ENCODE measurements at regions not wholly inside any gene's neighbourhood (a gene's known extent, or its start where the extent isn't known, plus 50 kb on each side); places are given as distances from the start of the nearest gene placed in this dataset.

GRCh38 chr20:55881204-55881603 lies 124.1 kb downstream of the CBLN4 start:
- no peak for DNase-seq (ENCODE audit: low read depth)
- TF ChIP-seq MYC (IDR thresholded peaks at IDR 0.05; ENCODE audit: low read depth, low read length): no peak
- no peak for TF ChIP-seq CTCF (IDR thresholded peaks at IDR 0.05; ENCODE audit: low read depth, low read length)
- TF ChIP-seq, protein P1, sequence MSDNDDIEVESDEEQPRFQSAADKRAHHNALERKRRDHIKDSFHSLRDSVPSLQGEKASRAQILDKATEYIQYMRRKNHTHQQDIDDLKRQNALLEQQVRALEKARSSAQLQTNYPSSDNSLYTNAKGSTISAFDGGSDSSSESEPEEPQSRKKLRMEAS (IDR thresholded peaks at IDR 0.05; ENCODE audit: low read depth, low read length): no peak
- TF ChIP-seq POLR2A (IDR thresholded peaks at IDR 0.05; ENCODE audit: extremely low read depth, insufficient read length): no peak

GRCh38 chr20:55880361-55880760 lies 125.0 kb downstream of the CBLN4 start:
- TF ChIP-seq MYC (IDR thresholded peaks at IDR 0.05; ENCODE audit: low read depth, low read length): no peak
- TF ChIP-seq CTCF (IDR thresholded peaks at IDR 0.05; ENCODE audit: low read depth, low read length): no peak
- no peak for TF ChIP-seq POLR2A (IDR thresholded peaks at IDR 0.05; ENCODE audit: extremely low read depth, insufficient read length)
- TF ChIP-seq, protein P1 (IDR thresholded peaks at IDR 0.05; ENCODE audit: low read depth, low read length): no peak
- no peak for DNase-seq (ENCODE audit: low read depth)
- no peak overlapping the region for H3K4me3 ChIP-seq (ENCODE audit: low read depth, low read length)

More at GRCh38 chr20:55881204-55881603, 124.1 kb downstream of the CBLN4 start:
- no peak overlapping the region for H3K4me3 ChIP-seq (ENCODE audit: low read depth, low read length)

- no peak overlapping the region for H3K4me3 ChIP-seq (ENCODE audit: low read depth, low read length)
- DNase-seq (ENCODE audit: low read depth): no peak
- TF ChIP-seq MYC (IDR thresholded peaks at IDR 0.05; ENCODE audit: low read depth, low read length) (no peak), POLR2A (IDR thresholded peaks at IDR 0.05; ENCODE audit: extremely low read depth, insufficient read length) (no peak), CTCF (IDR thresholded peaks at IDR 0.05; ENCODE audit: low read depth, low read length) (no peak)
- TF ChIP-seq, protein P1 (IDR thresholded peaks at IDR 0.05; ENCODE audit: low read depth, low read length): no peak
Measured at GRCh38 chr20:55855052-55855451, 150.3 kb downstream of the CBLN4 start.

- no peak overlapping the region for H3K4me3 ChIP-seq (ENCODE audit: low read depth, low read length)
- no peak for DNase-seq (ENCODE audit: low read depth)
- no peak for TF ChIP-seq MYC (IDR thresholded peaks at IDR 0.05; ENCODE audit: low read depth, low read length)
- no peak for TF ChIP-seq CTCF (IDR thresholded peaks at IDR 0.05; ENCODE audit: low read depth, low read length)
- TF ChIP-seq POLR2A (IDR thresholded peaks at IDR 0.05; ENCODE audit: extremely low read depth, insufficient read length): no peak
- TF ChIP-seq, protein P1 (IDR thresholded peaks at IDR 0.05; ENCODE audit: low read depth, low read length): no peak
Measured at GRCh38 chr20:55830121-55830827, 175.0 kb downstream of the CBLN4 start.

DNA sequence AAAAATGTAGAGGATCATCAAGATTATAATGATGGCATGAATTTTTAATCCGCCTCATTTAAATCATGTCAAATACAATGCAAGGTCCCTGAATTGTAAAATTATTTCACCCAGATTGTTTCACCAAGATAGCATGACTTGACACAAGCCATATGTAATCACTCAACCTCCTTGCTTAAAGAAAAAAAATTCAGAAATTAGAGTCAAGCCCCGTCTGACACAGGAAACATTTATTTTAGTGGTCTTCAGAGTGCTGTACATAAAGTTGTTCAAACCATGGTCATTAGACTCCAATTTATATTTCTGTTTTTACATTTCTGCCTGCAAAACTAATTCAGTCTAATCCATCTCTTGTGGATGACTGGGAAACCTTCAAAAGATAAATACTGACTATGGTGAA lies 200.2 kb downstream of the CBLN4 start:
- TF ChIP-seq POLR2A (IDR thresholded peaks at IDR 0.05; ENCODE audit: extremely low read depth, insufficient read length) (no peak), MYC (IDR thresholded peaks at IDR 0.05; ENCODE audit: low read depth, low read length) (no peak), CTCF (IDR thresholded peaks at IDR 0.05; ENCODE audit: low read depth, low read length) (no peak)
- TF ChIP-seq, protein P1 (IDR thresholded peaks at IDR 0.05; ENCODE audit: low read depth, low read length): no peak
- no peak overlapping the region for H3K4me3 ChIP-seq (ENCODE audit: low read depth, low read length)
- no peak for DNase-seq (ENCODE audit: low read depth)
